ENCODE measurements at regions not wholly inside any gene's neighbourhood (a gene's known extent, or its start where the extent isn't known, plus 50 kb on each side); places are given as distances from the start of the nearest gene placed in this dataset.

DNA sequence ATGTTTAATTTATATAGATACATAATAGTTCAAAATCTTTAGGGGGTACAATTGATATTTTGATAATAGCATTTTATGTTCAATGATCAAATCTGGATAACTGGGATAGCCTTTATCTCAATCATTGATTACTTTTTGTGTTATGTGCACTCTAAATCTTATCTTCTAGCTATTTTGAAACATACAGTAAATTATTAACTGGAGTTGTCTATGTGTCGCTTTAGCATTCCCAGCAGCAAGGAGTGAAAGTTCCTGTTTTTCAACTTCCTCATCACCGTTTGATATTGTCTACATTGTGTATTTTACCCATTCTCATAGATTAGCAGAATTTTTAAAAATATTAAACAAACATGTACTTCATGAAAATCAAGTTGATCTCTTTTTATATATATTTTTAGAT is 1207.4 kb downstream of the TMEM121 start (continued):
- TF ChIP-seq, protein P1, sequence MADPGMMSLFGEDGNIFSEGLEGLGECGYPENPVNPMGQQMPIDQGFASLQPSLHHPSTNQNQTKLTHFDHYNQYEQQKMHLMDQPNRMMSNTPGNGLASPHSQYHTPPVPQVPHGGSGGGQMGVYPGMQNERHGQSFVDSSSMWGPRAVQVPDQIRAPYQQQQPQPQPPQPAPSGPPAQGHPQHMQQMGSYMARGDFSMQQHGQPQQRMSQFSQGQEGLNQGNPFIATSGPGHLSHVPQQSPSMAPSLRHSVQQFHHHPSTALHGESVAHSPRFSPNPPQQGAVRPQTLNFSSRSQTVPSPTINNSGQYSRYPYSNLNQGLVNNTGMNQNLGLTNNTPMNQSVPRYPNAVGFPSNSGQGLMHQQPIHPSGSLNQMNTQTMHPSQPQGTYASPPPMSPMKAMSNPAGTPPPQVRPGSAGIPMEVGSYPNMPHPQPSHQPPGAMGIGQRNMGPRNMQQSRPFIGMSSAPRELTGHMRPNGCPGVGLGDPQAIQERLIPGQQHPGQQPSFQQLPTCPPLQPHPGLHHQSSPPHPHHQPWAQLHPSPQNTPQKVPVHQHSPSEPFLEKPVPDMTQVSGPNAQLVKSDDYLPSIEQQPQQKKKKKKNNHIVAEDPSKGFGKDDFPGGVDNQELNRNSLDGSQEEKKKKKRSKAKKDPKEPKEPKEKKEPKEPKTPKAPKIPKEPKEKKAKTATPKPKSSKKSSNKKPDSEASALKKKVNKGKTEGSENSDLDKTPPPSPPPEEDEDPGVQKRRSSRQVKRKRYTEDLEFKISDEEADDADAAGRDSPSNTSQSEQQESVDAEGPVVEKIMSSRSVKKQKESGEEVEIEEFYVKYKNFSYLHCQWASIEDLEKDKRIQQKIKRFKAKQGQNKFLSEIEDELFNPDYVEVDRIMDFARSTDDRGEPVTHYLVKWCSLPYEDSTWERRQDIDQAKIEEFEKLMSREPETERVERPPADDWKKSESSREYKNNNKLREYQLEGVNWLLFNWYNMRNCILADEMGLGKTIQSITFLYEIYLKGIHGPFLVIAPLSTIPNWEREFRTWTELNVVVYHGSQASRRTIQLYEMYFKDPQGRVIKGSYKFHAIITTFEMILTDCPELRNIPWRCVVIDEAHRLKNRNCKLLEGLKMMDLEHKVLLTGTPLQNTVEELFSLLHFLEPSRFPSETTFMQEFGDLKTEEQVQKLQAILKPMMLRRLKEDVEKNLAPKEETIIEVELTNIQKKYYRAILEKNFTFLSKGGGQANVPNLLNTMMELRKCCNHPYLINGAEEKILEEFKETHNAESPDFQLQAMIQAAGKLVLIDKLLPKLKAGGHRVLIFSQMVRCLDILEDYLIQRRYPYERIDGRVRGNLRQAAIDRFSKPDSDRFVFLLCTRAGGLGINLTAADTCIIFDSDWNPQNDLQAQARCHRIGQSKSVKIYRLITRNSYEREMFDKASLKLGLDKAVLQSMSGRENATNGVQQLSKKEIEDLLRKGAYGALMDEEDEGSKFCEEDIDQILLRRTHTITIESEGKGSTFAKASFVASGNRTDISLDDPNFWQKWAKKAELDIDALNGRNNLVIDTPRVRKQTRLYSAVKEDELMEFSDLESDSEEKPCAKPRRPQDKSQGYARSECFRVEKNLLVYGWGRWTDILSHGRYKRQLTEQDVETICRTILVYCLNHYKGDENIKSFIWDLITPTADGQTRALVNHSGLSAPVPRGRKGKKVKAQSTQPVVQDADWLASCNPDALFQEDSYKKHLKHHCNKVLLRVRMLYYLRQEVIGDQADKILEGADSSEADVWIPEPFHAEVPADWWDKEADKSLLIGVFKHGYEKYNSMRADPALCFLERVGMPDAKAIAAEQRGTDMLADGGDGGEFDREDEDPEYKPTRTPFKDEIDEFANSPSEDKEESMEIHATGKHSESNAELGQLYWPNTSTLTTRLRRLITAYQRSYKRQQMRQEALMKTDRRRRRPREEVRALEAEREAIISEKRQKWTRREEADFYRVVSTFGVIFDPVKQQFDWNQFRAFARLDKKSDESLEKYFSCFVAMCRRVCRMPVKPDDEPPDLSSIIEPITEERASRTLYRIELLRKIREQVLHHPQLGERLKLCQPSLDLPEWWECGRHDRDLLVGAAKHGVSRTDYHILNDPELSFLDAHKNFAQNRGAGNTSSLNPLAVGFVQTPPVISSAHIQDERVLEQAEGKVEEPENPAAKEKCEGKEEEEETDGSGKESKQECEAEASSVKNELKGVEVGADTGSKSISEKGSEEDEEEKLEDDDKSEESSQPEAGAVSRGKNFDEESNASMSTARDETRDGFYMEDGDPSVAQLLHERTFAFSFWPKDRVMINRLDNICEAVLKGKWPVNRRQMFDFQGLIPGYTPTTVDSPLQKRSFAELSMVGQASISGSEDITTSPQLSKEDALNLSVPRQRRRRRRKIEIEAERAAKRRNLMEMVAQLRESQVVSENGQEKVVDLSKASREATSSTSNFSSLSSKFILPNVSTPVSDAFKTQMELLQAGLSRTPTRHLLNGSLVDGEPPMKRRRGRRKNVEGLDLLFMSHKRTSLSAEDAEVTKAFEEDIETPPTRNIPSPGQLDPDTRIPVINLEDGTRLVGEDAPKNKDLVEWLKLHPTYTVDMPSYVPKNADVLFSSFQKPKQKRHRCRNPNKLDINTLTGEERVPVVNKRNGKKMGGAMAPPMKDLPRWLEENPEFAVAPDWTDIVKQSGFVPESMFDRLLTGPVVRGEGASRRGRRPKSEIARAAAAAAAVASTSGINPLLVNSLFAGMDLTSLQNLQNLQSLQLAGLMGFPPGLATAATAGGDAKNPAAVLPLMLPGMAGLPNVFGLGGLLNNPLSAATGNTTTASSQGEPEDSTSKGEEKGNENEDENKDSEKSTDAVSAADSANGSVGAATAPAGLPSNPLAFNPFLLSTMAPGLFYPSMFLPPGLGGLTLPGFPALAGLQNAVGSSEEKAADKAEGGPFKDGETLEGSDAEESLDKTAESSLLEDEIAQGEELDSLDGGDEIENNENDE (IDR thresholded peaks at IDR 0.05; ENCODE audit: insufficient replicate concordance, low read length) = no peak
- TF ChIP-seq EZH2 (IDR thresholded peaks at IDR 0.05; ENCODE audit: low read depth, low read length, severe bottlenecking) (no peak), SUZ12 (IDR thresholded peaks at IDR 0.05; ENCODE audit: low read length) (no peak), SIX5 (IDR thresholded peaks at IDR 0.05; ENCODE audit: low read depth, low read length) (no peak), GABPA (IDR thresholded peaks at IDR 0.05; ENCODE audit: borderline replicate concordance, insufficient read depth, low read length) (no peak), BRCA1 (IDR thresholded peaks at IDR 0.05; ENCODE audit: low read depth, low read length) (no peak), ZNF274 (IDR thresholded peaks at IDR 0.05; ENCODE audit: borderline replicate concordance, extremely low read depth, low read length) (no peak), HDAC6 (IDR thresholded peaks at IDR 0.05; ENCODE audit: low read depth, low read length) (no peak), RBBP5 (IDR thresholded peaks at IDR 0.05; ENCODE audit: borderline replicate concordance, low read depth, low read length) (no peak), CEBPB (IDR thresholded peaks at IDR 0.05; ENCODE audit: low read depth, low read length) (no peak)

Data from H1 (cell line).